ENCODE measurements at regions not wholly inside any gene's neighbourhood (a gene's known extent, or its start where the extent isn't known, plus 50 kb on each side); places are given as distances from the start of the nearest gene placed in this dataset.

DNA sequence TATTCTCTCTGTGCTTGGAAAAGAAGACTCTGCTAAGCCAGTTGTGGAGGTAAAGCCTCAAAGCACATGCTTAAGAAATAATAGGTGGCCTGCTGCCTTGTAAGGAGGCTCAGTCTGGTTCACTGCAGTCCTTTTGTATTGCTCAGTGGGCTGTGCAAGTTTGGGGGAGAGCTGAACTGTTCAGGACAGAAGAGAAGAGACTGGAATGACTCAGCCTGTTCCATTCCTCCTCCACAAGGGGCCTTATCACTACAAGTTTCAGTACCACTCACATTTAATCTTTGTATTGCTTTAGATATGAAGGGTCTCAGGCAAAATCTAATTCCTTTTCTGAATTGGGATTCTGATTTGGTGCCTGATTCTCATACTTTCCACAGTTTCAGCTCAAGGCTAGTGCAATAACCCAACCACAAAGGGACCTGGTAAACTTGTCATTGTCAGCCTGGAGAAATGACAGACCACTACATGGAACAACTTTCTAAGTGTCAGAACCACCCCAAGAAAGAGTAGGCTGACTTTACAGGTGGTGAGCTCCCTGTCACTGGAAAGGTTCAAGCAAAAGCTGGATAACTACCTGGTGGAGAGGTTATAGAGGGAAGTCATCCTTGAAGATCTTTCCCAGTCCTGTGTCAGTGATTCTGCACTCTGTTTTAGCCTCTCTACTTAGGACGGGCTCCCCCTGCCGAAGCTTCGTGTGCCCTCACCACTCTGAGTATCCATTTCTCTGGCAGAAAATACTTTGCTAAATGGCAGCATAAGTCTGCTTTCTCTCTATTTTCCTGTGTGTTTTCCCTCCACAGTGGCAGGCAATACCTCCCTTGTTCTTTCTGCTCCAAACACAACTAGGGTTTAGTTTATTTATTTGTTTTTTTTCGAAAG, 162.9 kb upstream of the GJB5 start:
- no peaks in the 10 kb centered on the region for H3K23me2 ChIP-seq (ENCODE audit: insufficient read length, low read depth, low read length, poor library complexity, severe bottlenecking)
- H3K56ac ChIP-seq (ENCODE audit: insufficient read length, low read depth, low read length), result no peak overlapping the region
- H2BK120ac ChIP-seq (ENCODE audit: low read depth, low read length, poor library complexity, severe bottlenecking), result no peak overlapping the region
- H3K4me3 Mint-ChIP-seq, result no peak overlapping the region
- TF ChIP-seq, protein P1, sequence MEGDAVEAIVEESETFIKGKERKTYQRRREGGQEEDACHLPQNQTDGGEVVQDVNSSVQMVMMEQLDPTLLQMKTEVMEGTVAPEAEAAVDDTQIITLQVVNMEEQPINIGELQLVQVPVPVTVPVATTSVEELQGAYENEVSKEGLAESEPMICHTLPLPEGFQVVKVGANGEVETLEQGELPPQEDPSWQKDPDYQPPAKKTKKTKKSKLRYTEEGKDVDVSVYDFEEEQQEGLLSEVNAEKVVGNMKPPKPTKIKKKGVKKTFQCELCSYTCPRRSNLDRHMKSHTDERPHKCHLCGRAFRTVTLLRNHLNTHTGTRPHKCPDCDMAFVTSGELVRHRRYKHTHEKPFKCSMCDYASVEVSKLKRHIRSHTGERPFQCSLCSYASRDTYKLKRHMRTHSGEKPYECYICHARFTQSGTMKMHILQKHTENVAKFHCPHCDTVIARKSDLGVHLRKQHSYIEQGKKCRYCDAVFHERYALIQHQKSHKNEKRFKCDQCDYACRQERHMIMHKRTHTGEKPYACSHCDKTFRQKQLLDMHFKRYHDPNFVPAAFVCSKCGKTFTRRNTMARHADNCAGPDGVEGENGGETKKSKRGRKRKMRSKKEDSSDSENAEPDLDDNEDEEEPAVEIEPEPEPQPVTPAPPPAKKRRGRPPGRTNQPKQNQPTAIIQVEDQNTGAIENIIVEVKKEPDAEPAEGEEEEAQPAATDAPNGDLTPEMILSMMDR (conservative IDR thresholded peaks at IDR 0.05), result peak; percentile 23; the same call in 1 of the 3 replicates
- no peak overlapping the region for H3K4me2 ChIP-seq (ENCODE audit: insufficient read depth, insufficient read length, low read length)
- H4K91ac ChIP-seq (ENCODE audit: insufficient read length, low read depth, low read length), result no peak overlapping the region
- no peak overlapping the region for H3K4ac ChIP-seq (ENCODE audit: low read depth, low read length)
- no peak overlapping the region for H2BK12ac ChIP-seq (ENCODE audit: insufficient read length, low read depth, low read length)
- no peak for DNase-seq
- no peak overlapping the region for H3K23ac ChIP-seq (ENCODE audit: insufficient read length, low read depth, low read length)
- H3K4me1 Mint-ChIP-seq, result peaks cover 21 to 29% of the 10 kb centered on the region in 2 experiments
- no peak overlapping the region for H2AFZ ChIP-seq (ENCODE audit: low read length)
- WGBS (ENCODE audit: extremely low coverage, insufficient read length, low lambda C conversion rate), result no CpG with 5 or more reads among the region's 4 CpGs
- no peak overlapping the region for H2BK20ac ChIP-seq (ENCODE audit: low read depth, low read length, poor library complexity, severe bottlenecking)
- no peaks in the 10 kb centered on the region for H3K79me1 ChIP-seq (ENCODE audit: insufficient read depth, low read depth, low read length, poor library complexity, severe bottlenecking)
- H3K79me2 ChIP-seq (ENCODE audit: insufficient read depth, low read length), result no peaks in the 10 kb centered on the region
- H4K8ac ChIP-seq (replicated peaks; ENCODE audit: insufficient read length, low read depth, low read length), result no peak overlapping the region
- no peaks in the 10 kb centered on the region for H3K36me3 Mint-ChIP-seq (ENCODE audit: insufficient read depth in 1 of 3, low read depth in 3 of 3)
- H3K27me3 ChIP-seq (ENCODE audit: insufficient read depth, low read length), result no peaks in the 10 kb centered on the region
- H3K27me3 Mint-ChIP-seq (ENCODE audit: low read depth), result peaks cover 3% of the 10 kb centered on the region
- H2BK5ac ChIP-seq (ENCODE audit: insufficient read length, low read length), result no peak overlapping the region
- H3K9me3 Mint-ChIP-seq, result no peaks in the 10 kb centered on the region
- H3K9me3 ChIP-seq (ENCODE audit: control insufficient read depth, low read depth, low read length), result no peaks in the 10 kb centered on the region
- no peak overlapping the region for H3K9ac ChIP-seq (ENCODE audit: extremely low read depth, insufficient read length, low read length)
- H3K27ac Mint-ChIP-seq, result no peak overlapping the region; a peak in 1 of 7 replicates
- no peak overlapping the region for H2BK15ac ChIP-seq (ENCODE audit: low read depth, low read length)
- no peaks in the 10 kb centered on the region for H4K20me1 ChIP-seq (ENCODE audit: control insufficient read depth, insufficient read depth, insufficient read length)
- no peak overlapping the region for H4K5ac ChIP-seq (ENCODE audit: insufficient read length, low read depth, low read length)
- H3K18ac ChIP-seq (ENCODE audit: insufficient read length, low read depth, low read length), result no peak overlapping the region
- H3K4me1 ChIP-seq (ENCODE audit: insufficient read depth, low read length), result peaks cover 7% of the 10 kb centered on the region; the same call in 1 of the 2 replicates
- no peak overlapping the region for H2AK5ac ChIP-seq (ENCODE audit: insufficient read length, low read length)
- no peak overlapping the region for H3K27ac ChIP-seq (ENCODE audit: insufficient read length, low read depth, low read length)
- H3K14ac ChIP-seq (ENCODE audit: insufficient read depth, low read length), result no peak overlapping the region
- H3T11ph ChIP-seq (ENCODE audit: low read length), result no peak overlapping the region

Measured in H9 (cell line).